IPS-18c (cell line): ENCODE measurements at regions not wholly inside any gene's neighbourhood (a gene's known extent, or its start where the extent isn't known, plus 50 kb on each side); places are given as distances from the start of the nearest gene placed in this dataset.

Source experiments
- H3K4me3 ChIP-seq: 2 replicates; pipeline ENCODE4 v1.7.0; 2013; ENCODE audit warnings: low read depth, mild to moderate bottlenecking, low read length, moderate library complexity; ENCODE audit not compliant: insufficient read depth
- H3K9me3 ChIP-seq: one replicate; pipeline ENCODE4 v1.6.1; 2013; ENCODE audit warnings: mild to moderate bottlenecking, low read length, moderate library complexity; ENCODE audit not compliant: control insufficient read depth, insufficient read depth

GRCh38 chr2:61694312-61695274, 156.4 kb upstream of the XPO1 start:
- H3K4me3 ChIP-seq, result peak overlapping the region; percentile 81

GRCh38 chr2:61693744-61694143, 155.6 kb upstream of the XPO1 start:
- Histone ChIP-seq H3K4me3 (no peak overlapping the region), H3K9me3 (no peaks in the 10 kb centered on the region)

More at GRCh38 chr2:61694312-61695274, 156.4 kb upstream of the XPO1 start:
- no peaks in the 10 kb centered on the region for H3K9me3 ChIP-seq

GRCh38 chr2:61690078-61690596, 152.0 kb upstream of the XPO1 start:
- no peak overlapping the region for H3K4me3 ChIP-seq
- H3K9me3 ChIP-seq, result no peaks in the 10 kb centered on the region

- H3K9me3 ChIP-seq, result no peaks in the 10 kb centered on the region
- H3K4me3 ChIP-seq, result no peak overlapping the region
These were observed 151.4 kb upstream of the XPO1 start for GRCh38 chr2:61689568-61689967.

GRCh38 chr2:61688369-61689334, 150.5 kb upstream of the XPO1 start:
- Histone ChIP-seq H3K4me3 (no peak overlapping the region), H3K9me3 (no peaks in the 10 kb centered on the region)

- Histone ChIP-seq H3K4me3 (no peak overlapping the region), H3K9me3 (no peaks in the 10 kb centered on the region)
These were observed 140.9 kb upstream of the XPO1 start for GRCh38 chr2:61679096-61679495.

GRCh38 chr2:61677942-61678341, 139.8 kb upstream of the XPO1 start:
- H3K4me3 ChIP-seq, result no peak overlapping the region
- H3K9me3 ChIP-seq, result no peaks in the 10 kb centered on the region

- no peak overlapping the region for H3K4me3 ChIP-seq
- no peaks in the 10 kb centered on the region for H3K9me3 ChIP-seq
These were observed 139.2 kb upstream of the XPO1 start for GRCh38 chr2:61677306-61677705.

GRCh38 chr2:61675204-61675603, 137.0 kb upstream of the XPO1 start:
- H3K4me3 ChIP-seq, result no peak overlapping the region
- no peaks in the 10 kb centered on the region for H3K9me3 ChIP-seq

- H3K4me3 ChIP-seq, result no peak overlapping the region
- no peaks in the 10 kb centered on the region for H3K9me3 ChIP-seq
These were observed 133.6 kb upstream of the XPO1 start for GRCh38 chr2:61671561-61672315.

GRCh38 chr2:61670591-61671501, 132.7 kb upstream of the XPO1 start:
- H3K9me3 ChIP-seq, result no peaks in the 10 kb centered on the region
- no peak overlapping the region for H3K4me3 ChIP-seq

- Histone ChIP-seq H3K9me3 (no peaks in the 10 kb centered on the region), H3K4me3 (no peak overlapping the region)
These were observed 126.0 kb upstream of the XPO1 start for GRCh38 chr2:61664190-61664589.

- Histone ChIP-seq H3K4me3 (no peak overlapping the region), H3K9me3 (no peaks in the 10 kb centered on the region)
These were observed 124.8 kb upstream of the XPO1 start for GRCh38 chr2:61662990-61663389.

GRCh38 chr2:61660511-61661388, 122.6 kb upstream of the XPO1 start:
- Histone ChIP-seq H3K9me3 (no peaks in the 10 kb centered on the region), H3K4me3 (no peak overlapping the region)
